HCT116 (cell line): ENCODE measurements at regions not wholly inside any gene's neighbourhood (a gene's known extent, or its start where the extent isn't known, plus 50 kb on each side); places are given as distances from the start of the nearest gene placed in this dataset.

ENCODE experiments used
- CBX3 ChIP-seq: IDR thresholded peaks from 2 replicates; pipeline ENCODE4 v1.6.1; 2012; ENCODE audit warnings: low read depth
- CTCF ChIP-seq, 3 experiments: fragments of 200-600 bp in 1 of 3; sonication (generic) in 1 of 3; IDR thresholded peaks in 2 of 3; conservative IDR thresholded peaks in 1 of 3; 2 replicates each; pipeline ENCODE4 v1.5.1; 2012 to 2017; ENCODE audit warnings: low read depth in 2 of 3, low read length in 2 of 3, antibody characterized with exemption in 1 of 3, borderline replicate concordance in 1 of 3, control low read depth in 1 of 3, mild to moderate bottlenecking in 1 of 3, mixed read lengths in 1 of 3, mixed run types in 1 of 3, moderate library complexity in 1 of 3; ENCODE audit not compliant: insufficient read depth in 1 of 3
- EZH2 ChIP-seq: fragments of 200-600 bp; sonication (generic); IDR thresholded peaks from 2 replicates; pipeline ENCODE4 v1.6.1; 2017; ENCODE audit warnings: antibody characterized with exemption, mixed run types
- EZH2phosphoT487 ChIP-seq: fragments of 200-600 bp; IDR thresholded peaks from 2 replicates; pipeline ENCODE4 v1.6.1; 2018; ENCODE audit warnings: antibody characterized with exemption, borderline replicate concordance
- POLR2AphosphoS5 ChIP-seq: IDR thresholded peaks from 2 replicates; pipeline ENCODE4 v1.6.1; 2011; ENCODE audit warnings: mild to moderate bottlenecking, low read depth, low read length, moderate library complexity
- RAD21 ChIP-seq: IDR thresholded peaks from 2 replicates; pipeline ENCODE4 v1.6.1; 2012; ENCODE audit warnings: low read depth, mild to moderate bottlenecking
- REST ChIP-seq: IDR thresholded peaks from 2 replicates; pipeline ENCODE4 v1.6.1; 2012; ENCODE audit warnings: low read depth
- SP1 ChIP-seq: IDR thresholded peaks from 2 replicates; pipeline ENCODE4 v1.6.1; 2012; ENCODE audit warnings: low read depth
- TCF7L2 ChIP-seq: IDR thresholded peaks from 2 replicates; pipeline ENCODE4 v1.7.0; 2011; ENCODE audit warnings: borderline replicate concordance, inconsistent platforms; ENCODE audit not compliant: insufficient read depth, insufficient read length; ENCODE audit errors: extremely low read depth
- ZNF274 ChIP-seq: fragments of 200-500 bp; sonication (Bioruptor generic); IDR thresholded peaks from 2 replicates; pipeline ENCODE4 v1.6.1; 2014; ENCODE audit warnings: mild to moderate bottlenecking, low read depth, low read length, inconsistent platforms
- TF ChIP-seq, protein P1 (sequence below): IDR thresholded peaks from 2 replicates; pipeline ENCODE4 v1.6.1; 2012
- TF ChIP-seq, protein P2 (sequence below): IDR thresholded peaks from 2 replicates; pipeline ENCODE4 v1.6.1; 2011; ENCODE audit warnings: mild to moderate bottlenecking, low read length, moderate library complexity; ENCODE audit not compliant: insufficient replicate concordance; ENCODE audit errors: extremely low read depth

GRCh38 chr18:37844209-37844970 is 278.8 kb upstream of the CELF4 start:
- TF ChIP-seq EZH2 (no peak), CTCF (IDR thresholded peaks at IDR 0.05 in 2 of 3, conservative IDR thresholded peaks at IDR 0.05 in 1 of 3; ENCODE audit: borderline replicate concordance in 1 of 3, insufficient read depth in 1 of 3, low read depth in 2 of 3, low read length in 2 of 3) (no peak), ZNF274 (no peak), POLR2AphosphoS5 (no peak), EZH2phosphoT487 (no peak), REST (no peak), SP1 (no peak), CBX3 (no peak), TCF7L2 (no peak), RAD21 (no peak)
- TF ChIP-seq, protein P1, sequence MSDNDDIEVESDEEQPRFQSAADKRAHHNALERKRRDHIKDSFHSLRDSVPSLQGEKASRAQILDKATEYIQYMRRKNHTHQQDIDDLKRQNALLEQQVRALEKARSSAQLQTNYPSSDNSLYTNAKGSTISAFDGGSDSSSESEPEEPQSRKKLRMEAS: no peak
- TF ChIP-seq, protein P2, sequence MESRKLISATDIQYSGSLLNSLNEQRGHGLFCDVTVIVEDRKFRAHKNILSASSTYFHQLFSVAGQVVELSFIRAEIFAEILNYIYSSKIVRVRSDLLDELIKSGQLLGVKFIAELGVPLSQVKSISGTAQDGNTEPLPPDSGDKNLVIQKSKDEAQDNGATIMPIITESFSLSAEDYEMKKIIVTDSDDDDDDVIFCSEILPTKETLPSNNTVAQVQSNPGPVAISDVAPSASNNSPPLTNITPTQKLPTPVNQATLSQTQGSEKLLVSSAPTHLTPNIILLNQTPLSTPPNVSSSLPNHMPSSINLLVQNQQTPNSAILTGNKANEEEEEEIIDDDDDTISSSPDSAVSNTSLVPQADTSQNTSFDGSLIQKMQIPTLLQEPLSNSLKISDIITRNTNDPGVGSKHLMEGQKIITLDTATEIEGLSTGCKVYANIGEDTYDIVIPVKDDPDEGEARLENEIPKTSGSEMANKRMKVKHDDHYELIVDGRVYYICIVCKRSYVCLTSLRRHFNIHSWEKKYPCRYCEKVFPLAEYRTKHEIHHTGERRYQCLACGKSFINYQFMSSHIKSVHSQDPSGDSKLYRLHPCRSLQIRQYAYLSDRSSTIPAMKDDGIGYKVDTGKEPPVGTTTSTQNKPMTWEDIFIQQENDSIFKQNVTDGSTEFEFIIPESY: no peak
